ENCODE measurements at regions not wholly inside any gene's neighbourhood (a gene's known extent, or its start where the extent isn't known, plus 50 kb on each side); places are given as distances from the start of the nearest gene placed in this dataset.

- Mint-ChIP-seq H3K4me3 (no peak overlapping the region), H3K36me3 (no peaks in the 10 kb centered on the region), H3K27ac (no peak overlapping the region), H3K9me3 (no peaks in the 10 kb centered on the region), H3K4me1 (ENCODE audit: low read depth in 2 of 2) (no peaks in the 10 kb centered on the region), H3K27me3 (peaks cover 20 to 42% of the 10 kb centered on the region in 2 donors)
- no peak for DNase-seq (ENCODE audit: low spot score)
- ATAC-seq, result no peak
Observed at GRCh38 chr2:133968446-133968845, 285.4 kb upstream of the MGAT5 start.

DNA sequence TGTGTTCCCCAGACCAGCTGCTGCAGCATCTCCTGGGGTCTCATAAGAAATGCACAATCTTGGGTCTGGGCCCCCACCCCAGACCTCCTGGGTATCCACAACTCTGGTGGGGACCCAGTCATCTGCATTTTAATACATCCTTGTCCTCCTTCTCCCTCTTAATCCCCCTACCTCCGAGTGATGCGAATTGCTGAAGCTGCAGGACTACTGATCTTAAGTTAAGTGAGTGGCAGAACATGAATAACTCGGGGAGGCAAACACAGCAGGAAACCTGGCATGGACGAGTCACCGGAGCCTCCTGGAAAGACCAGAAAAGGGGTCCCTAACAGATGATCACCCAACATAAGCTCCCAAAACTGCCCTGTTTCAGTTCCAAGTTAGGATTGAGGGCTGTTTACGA is 283.2 kb upstream of the MGAT5 start:
- Mint-ChIP-seq H3K27me3 (peaks cover 19 to 35% of the 10 kb centered on the region in 2 donors), H3K36me3 (no peaks in the 10 kb centered on the region), H3K9me3 (no peaks in the 10 kb centered on the region), H3K4me3 (no peak overlapping the region), H3K27ac (no peak overlapping the region), H3K4me1 (ENCODE audit: low read depth in 2 of 2) (no peaks in the 10 kb centered on the region)
- ATAC-seq, result no peak
- DNase-seq (ENCODE audit: low spot score), result no peak

DNA sequence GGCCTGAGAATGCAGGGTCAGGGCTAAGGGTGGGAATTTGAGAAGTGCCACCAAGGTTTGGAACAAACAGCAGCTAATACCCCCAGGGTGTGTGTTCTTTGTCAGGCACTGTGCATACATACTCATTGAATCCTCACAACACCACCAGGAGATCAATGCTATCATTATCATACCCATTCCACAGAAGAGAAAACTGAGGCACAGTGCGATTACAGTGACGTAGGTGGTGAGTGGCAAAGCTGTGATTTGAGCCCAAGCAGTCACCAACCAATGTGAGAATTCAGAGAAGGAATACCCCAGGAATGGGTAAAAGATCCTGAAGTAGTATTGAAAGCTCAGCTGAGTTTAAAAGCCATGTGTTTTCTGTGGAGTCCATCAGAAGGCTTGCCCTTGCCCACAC is 281.6 kb upstream of the MGAT5 start:
- Mint-ChIP-seq H3K27me3 (peaks cover 19 to 28% of the 10 kb centered on the region in 2 donors), H3K36me3 (no peaks in the 10 kb centered on the region), H3K4me1 (ENCODE audit: low read depth in 2 of 2) (no peaks in the 10 kb centered on the region), H3K4me3 (no peak overlapping the region), H3K9me3 (no peaks in the 10 kb centered on the region), H3K27ac (no peak overlapping the region)
- ATAC-seq (peak in 1 of 2 donors; percentile 7), DNase-seq (ENCODE audit: low spot score) (no peak)

GRCh38 chr2:133972786-133973185 is 281.1 kb upstream of the MGAT5 start:
- Mint-ChIP-seq H3K9me3 (no peaks in the 10 kb centered on the region), H3K4me3 (no peak overlapping the region), H3K27ac (no peak overlapping the region), H3K36me3 (no peaks in the 10 kb centered on the region), H3K27me3 (peaks cover 19 to 28% of the 10 kb centered on the region in 2 donors), H3K4me1 (ENCODE audit: low read depth in 2 of 2) (no peaks in the 10 kb centered on the region)
- DNase-seq (ENCODE audit: low spot score) (no peak), ATAC-seq (no peak)

DNA sequence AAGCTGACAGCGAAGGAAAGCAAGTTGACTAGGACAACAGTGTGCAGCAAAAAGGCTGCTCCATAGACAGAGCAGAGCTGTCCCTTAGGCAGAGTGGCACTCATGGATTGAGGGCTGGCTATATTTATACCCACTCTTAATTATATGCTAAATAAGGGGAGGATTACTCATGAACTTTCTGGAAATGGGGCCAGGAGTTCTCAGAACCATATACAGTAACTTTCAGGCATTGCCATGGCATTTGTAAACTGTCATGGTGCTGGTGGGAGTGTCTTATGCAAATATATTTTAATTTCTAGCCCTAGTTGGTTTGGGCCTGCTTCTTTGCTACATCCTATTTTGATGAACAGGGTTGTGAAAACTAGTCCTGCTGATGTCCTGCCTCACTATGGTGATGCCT is 279.5 kb upstream of the MGAT5 start:
- H3K4me1 Mint-ChIP-seq (ENCODE audit: low read depth in 2 of 2), result no peaks in the 10 kb centered on the region
- H3K27ac Mint-ChIP-seq, result no peak overlapping the region
- H3K27me3 Mint-ChIP-seq, result peaks cover 15 to 20% of the 10 kb centered on the region in 2 donors
- no peak for DNase-seq (ENCODE audit: low spot score)
- no peaks in the 10 kb centered on the region for H3K9me3 Mint-ChIP-seq
- H3K36me3 Mint-ChIP-seq, result no peaks in the 10 kb centered on the region
- no peak for ATAC-seq
- no peak overlapping the region for H3K4me3 Mint-ChIP-seq

DNA sequence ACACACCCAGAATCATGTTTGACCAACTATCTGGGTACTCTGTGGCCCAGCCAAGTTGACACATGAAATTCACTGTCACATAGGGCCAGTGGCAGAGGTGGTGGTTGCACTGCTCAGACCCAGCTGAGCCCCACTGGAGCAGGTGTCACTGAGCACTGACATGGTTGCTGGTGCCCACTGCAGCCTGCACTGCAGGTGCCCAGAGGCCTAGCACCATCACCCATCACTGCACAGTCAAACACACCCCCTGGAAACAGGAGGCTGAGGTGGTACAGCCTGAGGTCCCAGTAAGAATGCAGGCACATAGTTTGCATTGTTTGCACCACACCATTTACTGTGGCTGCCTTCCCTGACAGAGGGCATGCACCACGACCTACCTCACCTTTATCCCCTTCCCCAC is 278.7 kb upstream of the MGAT5 start:
- DNase-seq (ENCODE audit: low spot score) (no peak), ATAC-seq (no peak)
- Mint-ChIP-seq H3K27me3 (peaks cover 13 to 17% of the 10 kb centered on the region in 2 donors), H3K4me3 (no peak overlapping the region), H3K36me3 (no peaks in the 10 kb centered on the region), H3K4me1 (ENCODE audit: low read depth in 2 of 2) (no peaks in the 10 kb centered on the region), H3K27ac (no peak overlapping the region), H3K9me3 (no peaks in the 10 kb centered on the region)

DNA sequence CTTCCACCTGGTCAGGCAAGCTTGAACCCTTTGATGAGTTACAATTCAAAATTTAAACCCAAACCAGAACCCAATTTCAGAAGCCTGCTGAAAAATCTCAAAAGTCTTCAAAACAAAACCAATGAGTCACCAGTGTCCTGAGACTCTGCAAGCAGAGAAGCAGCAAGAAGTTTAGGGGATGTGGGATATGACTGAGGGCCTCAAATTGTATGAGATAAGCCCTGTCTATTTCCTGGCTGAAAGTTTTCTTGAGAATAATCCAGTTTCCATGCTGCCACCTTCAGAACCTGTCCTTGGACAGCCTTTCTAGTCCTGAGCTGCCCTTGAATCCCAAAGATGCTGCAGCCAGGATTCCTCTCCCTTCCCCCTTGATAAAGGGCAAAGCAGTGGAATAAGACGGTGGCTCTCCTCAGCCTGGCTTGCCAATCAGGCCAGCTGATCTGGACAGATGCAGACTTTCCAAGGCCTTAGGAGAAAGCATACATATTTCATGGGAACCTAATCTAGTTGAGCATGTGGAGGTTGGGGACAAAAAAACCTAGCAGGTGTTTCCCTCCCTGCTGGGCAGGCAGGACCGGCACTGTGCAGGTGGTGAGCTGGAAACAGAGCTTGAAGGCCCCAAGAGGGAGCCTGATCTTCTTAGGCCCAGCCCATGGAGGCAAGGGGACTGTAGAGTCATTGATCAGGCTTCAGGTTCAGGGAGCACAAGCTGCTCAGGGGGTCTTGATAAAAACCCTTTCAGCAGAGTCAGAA is 278.0 kb upstream of the MGAT5 start:
- peak in 1 of 2 donors; percentile 37 for ATAC-seq
- Mint-ChIP-seq H3K9me3 (no peaks in the 10 kb centered on the region), H3K36me3 (no peaks in the 10 kb centered on the region), H3K4me1 (ENCODE audit: low read depth in 2 of 2) (no peaks in the 10 kb centered on the region), H3K27ac (no peak overlapping the region), H3K4me3 (no peak overlapping the region), H3K27me3 (peaks cover 11 to 13% of the 10 kb centered on the region in 2 donors)
- no peak for DNase-seq (ENCODE audit: low spot score)

- H3K4me3 Mint-ChIP-seq, result no peak overlapping the region
- ATAC-seq, result no peak
- H3K36me3 Mint-ChIP-seq, result no peaks in the 10 kb centered on the region
Observed at GRCh38 chr2:133976659-133977058, 277.2 kb upstream of the MGAT5 start.

GRCh38 chr2:133977405-133977804 is 276.5 kb upstream of the MGAT5 start:
- ATAC-seq (no peak), DNase-seq (ENCODE audit: low spot score) (no peak)
- Mint-ChIP-seq H3K4me1 (ENCODE audit: low read depth in 2 of 2) (no peaks in the 10 kb centered on the region), H3K9me3 (no peaks in the 10 kb centered on the region), H3K36me3 (no peaks in the 10 kb centered on the region), H3K27ac (no peak overlapping the region), H3K4me3 (no peak overlapping the region), H3K27me3 (peaks cover 0 to 3% of the 10 kb centered on the region in 2 donors)

More at GRCh38 chr2:133976659-133977058, 277.2 kb upstream of the MGAT5 start:
- H3K9me3 Mint-ChIP-seq, result no peaks in the 10 kb centered on the region
- no peak overlapping the region for H3K27ac Mint-ChIP-seq
- H3K27me3 Mint-ChIP-seq, result peaks cover 5 to 6% of the 10 kb centered on the region in 2 donors
- H3K4me1 Mint-ChIP-seq (ENCODE audit: low read depth in 2 of 2), result no peaks in the 10 kb centered on the region
- DNase-seq (ENCODE audit: low spot score), result no peak

DNA sequence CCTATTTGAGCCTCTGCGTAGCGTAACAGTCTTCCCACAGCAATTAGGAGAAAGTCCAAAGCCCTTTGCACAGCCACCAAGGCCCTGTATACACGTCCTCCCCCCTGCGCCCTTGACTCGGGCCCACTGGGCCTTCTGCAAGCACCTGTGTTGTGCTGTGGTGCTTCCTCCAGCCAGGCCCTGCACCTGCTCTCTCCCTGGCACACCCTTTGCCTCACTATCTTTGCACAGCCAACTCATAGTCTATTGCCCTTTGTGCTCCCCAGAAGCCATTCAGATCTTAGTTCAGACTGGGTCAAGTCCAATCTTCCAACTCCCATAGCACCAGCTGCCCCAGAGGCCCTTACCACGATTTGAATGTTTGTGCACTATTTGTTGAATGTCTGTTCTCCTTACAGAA is 271.6 kb upstream of the MGAT5 start:
- ATAC-seq (no peak), DNase-seq (ENCODE audit: low spot score) (no peak)
- Mint-ChIP-seq H3K9me3 (peaks cover 2% of the 10 kb centered on the region), H3K36me3 (no peaks in the 10 kb centered on the region), H3K4me1 (ENCODE audit: low read depth in 2 of 2) (no peaks in the 10 kb centered on the region), H3K27ac (no peak overlapping the region), H3K27me3 (peaks cover 0 to 7% of the 10 kb centered on the region in 2 donors), H3K4me3 (no peak overlapping the region)

GRCh38 chr2:133985563-133985962 is 268.3 kb upstream of the MGAT5 start:
- Mint-ChIP-seq H3K36me3 (no peaks in the 10 kb centered on the region), H3K4me3 (no peak overlapping the region), H3K4me1 (ENCODE audit: low read depth in 2 of 2) (no peaks in the 10 kb centered on the region), H3K9me3 (peaks cover 5% of the 10 kb centered on the region), H3K27me3 (peaks cover 11 to 22% of the 10 kb centered on the region in 2 donors), H3K27ac (no peak overlapping the region)
- no peak for ATAC-seq
- no peak for DNase-seq (ENCODE audit: low spot score)

DNA sequence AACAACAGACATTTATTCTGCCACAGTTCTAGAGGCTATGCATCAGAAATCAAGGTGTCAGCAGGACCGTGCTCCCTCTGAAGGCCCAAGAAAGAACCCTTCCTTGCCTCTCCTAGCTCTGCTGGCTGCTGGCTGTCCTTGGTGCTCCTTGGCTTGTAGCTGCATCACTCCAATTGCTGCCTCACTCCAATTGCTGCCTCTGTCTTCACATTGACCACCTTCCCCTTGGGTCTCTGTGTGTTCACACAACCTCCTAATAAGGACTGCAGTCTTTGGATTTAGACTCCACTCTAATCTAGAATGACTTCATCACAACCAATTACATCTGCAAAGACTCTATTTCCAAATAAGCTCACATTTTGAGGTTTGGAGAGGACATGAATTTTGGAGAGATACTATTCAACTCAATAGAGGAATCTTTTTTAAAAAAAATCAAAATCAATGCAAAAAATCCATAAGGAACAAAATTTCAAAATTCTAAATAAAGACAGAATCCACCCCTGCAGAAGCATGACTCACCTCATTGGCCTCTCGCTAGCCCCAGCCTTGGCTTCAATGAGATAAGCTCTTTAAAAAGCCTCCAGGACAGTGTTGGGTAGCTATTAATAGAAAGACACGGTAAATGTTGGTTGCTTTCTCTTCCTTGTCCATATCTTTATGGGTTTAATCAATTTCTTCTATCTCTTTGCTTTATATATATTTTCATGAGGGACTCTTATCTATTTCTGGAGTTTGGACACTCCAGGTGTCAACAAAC is 267.6 kb upstream of the MGAT5 start:
- Mint-ChIP-seq H3K4me3 (no peak overlapping the region), H3K4me1 (ENCODE audit: low read depth in 2 of 2) (no peaks in the 10 kb centered on the region), H3K27me3 (peaks cover 16 to 23% of the 10 kb centered on the region in 2 donors), H3K36me3 (no peaks in the 10 kb centered on the region), H3K27ac (no peak overlapping the region), H3K9me3 (peaks cover 5% of the 10 kb centered on the region)
- ATAC-seq (no peak), DNase-seq (ENCODE audit: low spot score) (no peak)

GRCh38 chr2:133986881-133987795 is 266.7 kb upstream of the MGAT5 start:
- Mint-ChIP-seq H3K36me3 (no peaks in the 10 kb centered on the region), H3K27me3 (peaks cover 21 to 25% of the 10 kb centered on the region in 2 donors), H3K9me3 (peaks cover 5% of the 10 kb centered on the region), H3K4me1 (ENCODE audit: low read depth in 2 of 2) (no peaks in the 10 kb centered on the region), H3K4me3 (no peak overlapping the region), H3K27ac (no peak overlapping the region)
- ATAC-seq, result no peak
- DNase-seq (ENCODE audit: low spot score), result no peak
